ENCODE measurements at regions not wholly inside any gene's neighbourhood (a gene's known extent, or its start where the extent isn't known, plus 50 kb on each side); places are given as distances from the start of the nearest gene placed in this dataset.

DNA sequence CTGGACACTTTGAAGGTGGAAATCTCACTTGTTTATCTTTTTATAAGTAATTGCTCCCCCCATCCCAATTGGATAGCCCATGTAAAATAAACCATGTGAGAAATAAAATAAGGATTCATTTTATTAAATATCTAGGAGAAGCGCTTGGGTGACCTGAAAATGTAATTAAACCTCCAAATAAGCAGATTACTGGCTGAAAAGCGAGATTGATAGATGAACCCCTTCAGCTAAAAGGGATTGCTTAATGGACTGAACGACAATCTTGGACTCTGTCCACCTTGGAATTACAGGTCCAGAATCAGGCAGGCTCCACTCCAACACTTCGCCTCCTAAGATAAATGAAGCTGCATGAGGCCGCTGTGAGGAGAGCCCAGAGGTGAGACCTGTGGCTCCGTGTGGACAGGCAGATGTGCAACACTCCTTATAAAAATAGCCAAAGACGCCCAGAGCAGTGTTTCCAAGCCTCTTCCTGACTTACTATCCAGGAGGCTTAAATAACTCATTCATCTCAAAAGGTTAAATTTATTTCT, 441.5 kb downstream of the MTX2 start:
- intact Hi-C loops (cut with micrococcal nuclease), result no loop called here

GRCh38 chr2:176725873-176726645, 456.8 kb downstream of the MTX2 start:
- DNase-seq (no peak), ATAC-seq (no peak)
- intact Hi-C loops (cut with micrococcal nuclease), result no loop called here

More for the DNA sequence above, 441.5 kb downstream of the MTX2 start:
- DNase-seq (peak; percentile 39), ATAC-seq (peak; percentile 76)

- intact Hi-C loops (cut with micrococcal nuclease), result no loop called here
- no peak for DNase-seq
- ATAC-seq, result no peak
These were observed 458.5 kb downstream of the MTX2 start for GRCh38 chr2:176727696-176728095.

GRCh38 chr2:176729706-176730569, 460.7 kb downstream of the MTX2 start:
- intact Hi-C loops (cut with micrococcal nuclease), result no loop called here
- DNase-seq, result peak; percentile 27
- peak; percentile 88 for ATAC-seq

GRCh38 chr2:176732780-176733179, 463.5 kb downstream of the MTX2 start:
- ATAC-seq (no peak), DNase-seq (no peak)
- intact Hi-C loops (cut with micrococcal nuclease), result no loop called here

GRCh38 chr2:176733698-176734430, 464.6 kb downstream of the MTX2 start:
- DNase-seq (no peak), ATAC-seq (no peak)
- intact Hi-C loops (cut with micrococcal nuclease), result no loop called here

DNA sequence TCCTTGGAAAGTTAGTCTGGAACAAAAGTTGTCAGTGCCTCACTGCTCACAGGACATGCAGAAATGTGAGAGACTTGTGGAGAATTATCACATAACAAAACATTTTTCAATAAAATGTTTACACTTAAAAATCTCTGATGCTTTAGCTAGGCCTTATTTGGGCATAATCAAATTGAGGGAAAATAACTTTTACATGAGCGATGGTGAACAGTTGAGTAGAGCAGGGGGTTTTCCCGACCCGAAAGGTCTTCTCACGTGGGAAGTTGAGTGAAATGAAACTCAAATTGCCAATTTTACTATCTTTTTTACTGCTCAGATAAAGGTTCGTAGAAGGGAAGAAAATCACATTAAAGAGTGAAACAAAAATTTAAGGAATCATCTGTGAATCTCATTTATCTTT, 465.6 kb downstream of the MTX2 start:
- no peak for DNase-seq
- no peak for ATAC-seq
- intact Hi-C loops (cut with micrococcal nuclease), result no loop called here

DNA sequence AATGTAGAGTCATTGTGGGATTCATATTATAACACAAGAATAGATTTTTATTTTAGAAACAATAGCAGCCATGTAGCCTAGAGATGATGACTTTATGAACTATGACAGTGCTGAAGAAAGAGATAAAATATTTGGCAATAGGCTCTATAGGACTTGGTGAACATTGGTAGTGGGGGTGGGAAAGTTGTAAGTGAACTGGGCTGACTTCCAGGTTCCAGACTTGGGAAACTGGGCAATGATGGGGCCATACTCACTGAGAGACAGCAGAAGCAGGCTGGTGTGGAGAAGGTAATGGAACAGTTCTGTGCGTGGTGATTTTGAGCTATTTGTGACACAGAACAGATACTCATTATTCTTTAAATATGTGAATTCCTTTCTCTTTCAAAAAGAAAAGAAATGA, 470.3 kb upstream of the HNRNPA3 start:
- ATAC-seq (peak; percentile 46), DNase-seq (no peak)
- intact Hi-C loops (cut with micrococcal nuclease), result no loop called here

DNA sequence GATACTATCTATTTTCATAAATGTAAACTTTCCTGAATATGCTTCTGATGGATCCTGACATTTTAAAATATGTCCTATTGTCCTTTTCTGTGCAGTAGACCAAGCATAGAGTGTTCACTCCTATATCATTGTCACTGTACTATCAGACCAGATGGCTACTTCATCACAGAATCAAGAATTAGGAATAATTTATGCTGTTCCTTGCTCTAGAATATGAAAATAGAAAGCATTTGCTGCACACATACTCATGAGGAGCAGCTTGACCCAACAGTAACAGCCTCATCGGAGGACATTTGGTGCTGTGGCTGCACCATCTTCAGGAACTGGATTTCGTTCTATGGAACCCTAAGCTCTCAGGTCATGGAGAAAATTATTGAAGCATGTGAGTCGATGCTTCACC, 468.9 kb upstream of the HNRNPA3 start:
- intact Hi-C loops (cut with micrococcal nuclease), result no loop called here

DNA sequence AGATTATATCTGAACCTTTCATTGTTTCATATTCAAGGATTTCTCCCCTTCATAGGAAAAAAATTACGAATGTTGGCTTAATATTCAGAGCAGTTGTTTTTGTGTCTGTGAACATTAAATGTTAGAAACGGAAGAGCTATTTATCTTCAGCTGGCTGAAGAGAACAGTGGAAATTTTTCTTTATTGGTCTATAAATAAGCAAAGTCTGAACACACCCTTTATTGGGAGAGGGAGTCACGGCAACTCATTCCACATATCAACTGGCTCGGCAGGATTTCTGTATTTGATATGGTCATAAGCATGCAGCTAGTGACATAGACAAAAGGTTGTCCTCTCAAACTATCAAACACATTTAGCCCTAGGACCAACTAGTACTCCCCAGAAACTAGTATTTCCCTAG, 468.4 kb upstream of the HNRNPA3 start:
- ATAC-seq (no peak), DNase-seq (no peak)
- intact Hi-C loops (cut with micrococcal nuclease), result no loop called here

More for the DNA sequence above, 468.9 kb upstream of the HNRNPA3 start:
- DNase-seq (no peak), ATAC-seq (no peak)

GRCh38 chr2:176745543-176746200, 466.9 kb upstream of the HNRNPA3 start:
- intact Hi-C loops (cut with micrococcal nuclease), result no loop called here
- ATAC-seq, result no peak
- no peak for DNase-seq

DNA sequence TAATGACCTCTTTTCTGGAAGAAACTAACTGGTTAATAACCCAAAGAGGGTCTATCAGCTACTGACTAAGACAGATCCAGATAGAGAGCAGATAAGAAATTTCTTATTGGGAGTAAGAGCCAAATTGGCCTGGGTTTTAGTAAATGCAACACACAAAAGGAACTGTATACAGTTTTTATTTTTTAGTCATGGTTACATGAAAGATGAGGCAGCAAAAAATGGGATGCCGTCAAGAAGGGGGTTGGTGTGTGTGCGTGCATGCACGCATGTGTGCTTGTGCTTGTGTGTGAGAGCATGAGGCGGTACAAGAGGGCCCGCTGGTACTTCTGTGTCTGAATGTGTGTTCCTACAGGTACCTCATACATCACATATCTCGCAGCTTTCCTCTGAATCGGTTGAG, 466.2 kb upstream of the HNRNPA3 start:
- no peak for ATAC-seq
- no peak for DNase-seq
- intact Hi-C loops (cut with micrococcal nuclease), result no loop called here

DNA sequence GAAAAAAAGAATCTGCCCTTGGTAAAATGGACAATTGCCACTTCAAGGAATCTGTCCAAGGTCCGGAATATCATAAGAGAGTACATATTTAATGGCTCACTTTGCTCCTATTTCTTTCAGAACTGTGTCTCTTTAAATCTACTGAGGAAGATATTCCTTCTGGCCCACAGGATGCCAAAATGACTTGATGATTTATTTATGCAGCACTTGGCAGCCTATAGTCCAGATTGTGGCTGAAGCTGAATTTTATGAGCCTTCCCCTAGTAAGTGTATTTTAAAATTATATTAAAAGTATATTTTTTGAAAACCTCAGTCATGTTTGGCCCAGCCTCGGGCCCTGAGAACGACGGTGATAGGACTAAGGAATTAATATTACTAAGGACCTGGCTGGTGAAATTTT, 465.1 kb upstream of the HNRNPA3 start:
- ATAC-seq, result no peak
- intact Hi-C loops (cut with micrococcal nuclease), result no loop called here
- no peak for DNase-seq

- no peak for DNase-seq
- intact Hi-C loops (cut with micrococcal nuclease), result no loop called here
- no peak for ATAC-seq
These were observed 464.7 kb upstream of the HNRNPA3 start for GRCh38 chr2:176747928-176748327.

DNA sequence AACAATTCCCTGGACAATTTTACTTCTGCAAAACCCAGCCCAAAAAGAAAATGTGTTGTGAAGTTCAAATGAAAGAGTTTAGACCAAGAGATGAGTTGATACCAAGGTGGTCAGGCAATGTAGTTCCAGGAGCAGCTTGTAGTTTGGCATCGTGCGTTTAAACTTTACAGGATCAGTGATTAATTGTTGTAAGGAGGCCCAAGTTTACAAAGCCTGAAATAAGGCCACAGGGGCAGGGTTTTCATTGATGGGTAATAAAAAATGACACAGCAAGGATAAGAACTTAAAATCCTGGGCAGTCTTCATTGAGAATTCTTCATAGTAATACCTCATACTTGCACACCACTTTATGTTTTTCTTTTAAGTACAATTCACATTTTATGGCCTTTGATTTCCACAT, 463.9 kb upstream of the HNRNPA3 start:
- ATAC-seq (no peak), DNase-seq (no peak)
- intact Hi-C loops (cut with micrococcal nuclease), result no loop called here

DNA sequence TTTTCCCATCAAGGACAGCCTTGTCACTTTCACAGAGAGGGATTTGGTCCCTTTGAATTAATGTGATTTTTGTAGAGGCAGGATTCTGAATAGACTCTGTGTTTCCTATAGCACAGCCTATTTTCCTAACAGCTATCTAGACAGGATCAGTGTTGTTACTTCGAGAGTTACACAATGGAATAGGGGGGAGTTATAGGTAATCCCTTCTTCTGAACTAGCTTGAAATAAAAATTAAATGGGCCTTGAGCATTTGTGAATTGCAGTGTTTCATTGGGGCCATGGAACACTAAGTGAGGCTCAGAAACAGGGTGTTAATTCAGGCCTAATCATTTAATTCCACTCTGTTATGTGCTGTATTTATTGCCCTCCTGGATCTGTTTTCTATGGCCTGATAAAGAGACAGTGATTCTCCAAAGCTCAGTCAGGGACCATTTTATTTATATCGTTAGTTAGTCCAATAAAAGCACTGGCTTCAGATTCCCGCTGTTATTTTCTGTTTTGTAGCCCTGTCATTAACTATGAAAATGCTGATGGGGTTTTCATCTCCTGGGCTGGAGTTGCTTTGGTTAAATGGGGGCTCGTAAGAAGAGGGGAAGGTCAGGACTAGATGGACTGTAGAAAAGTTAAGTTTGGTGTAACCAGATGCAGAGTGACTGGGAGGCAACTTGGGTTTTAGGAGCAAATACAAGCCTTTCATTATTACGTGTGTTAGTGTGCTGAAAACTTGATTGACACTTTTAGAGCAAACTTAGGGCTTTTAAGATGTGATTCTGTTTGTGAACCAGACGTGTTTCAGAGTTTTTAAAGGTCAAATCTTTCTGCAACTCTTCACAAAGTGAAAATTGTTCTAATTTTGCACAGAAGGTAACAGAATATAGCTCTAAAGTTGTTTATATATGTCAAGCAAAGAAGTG, 461.0 kb upstream of the HNRNPA3 start:
- no peak for ATAC-seq
- no peak for DNase-seq
- intact Hi-C loops (cut with micrococcal nuclease), result no loop called here

DNA sequence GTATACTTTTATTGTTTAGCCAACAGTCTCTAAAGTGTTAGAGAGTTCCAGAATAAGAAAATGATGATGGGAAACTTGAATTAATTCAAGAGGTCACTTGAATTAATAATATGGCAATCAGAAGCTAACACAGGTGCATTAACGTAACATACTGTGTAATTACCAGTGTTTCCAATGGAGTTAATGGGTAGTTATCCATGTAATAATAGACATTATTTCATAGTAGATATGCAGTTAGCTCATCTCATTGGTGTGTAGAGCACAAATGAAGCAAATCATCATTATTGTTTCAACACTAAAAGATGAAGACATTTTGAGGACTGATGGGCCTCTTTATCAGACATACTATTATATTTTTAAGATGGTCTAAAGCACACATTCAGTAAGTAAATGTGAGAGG, 460.3 kb upstream of the HNRNPA3 start:
- ATAC-seq (no peak), DNase-seq (no peak)
- intact Hi-C loops (cut with micrococcal nuclease), result no loop called here

DNA sequence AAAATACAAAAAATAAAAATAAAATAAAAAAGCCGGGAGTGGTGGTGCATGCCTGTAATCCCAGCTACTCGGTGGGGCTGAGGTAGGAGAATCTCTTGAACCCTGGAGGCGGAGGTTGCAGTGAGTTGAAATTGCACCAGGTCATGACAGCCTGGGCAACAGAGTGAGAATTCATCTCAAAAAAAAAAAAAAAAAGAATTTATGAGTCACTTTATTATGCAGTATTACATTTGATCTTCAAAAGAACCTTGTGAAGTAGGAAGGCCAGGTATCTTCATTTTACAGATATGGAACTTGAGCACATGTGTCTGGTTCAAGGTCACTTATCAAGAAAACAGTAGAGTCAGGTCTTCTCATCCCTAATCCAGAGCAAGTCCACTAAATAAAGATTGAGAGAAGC, 459.4 kb upstream of the HNRNPA3 start:
- intact Hi-C loops (cut with micrococcal nuclease), result no loop called here
- DNase-seq (no peak), ATAC-seq (no peak)

Data from left ventricle myocardium superior (tissue), 1 donor.